CD4-positive, alpha-beta T cell treated with Interleukin-17A for 1 hour (primary cell): ENCODE measurements at regions not wholly inside any gene's neighbourhood (a gene's known extent, or its start where the extent isn't known, plus 50 kb on each side); places are given as distances from the start of the nearest gene placed in this dataset.

Experiments used
- DNase-seq: peaks from one replicate; pipeline ENCODE4 v3.0.0-alpha.2; 2020

DNA sequence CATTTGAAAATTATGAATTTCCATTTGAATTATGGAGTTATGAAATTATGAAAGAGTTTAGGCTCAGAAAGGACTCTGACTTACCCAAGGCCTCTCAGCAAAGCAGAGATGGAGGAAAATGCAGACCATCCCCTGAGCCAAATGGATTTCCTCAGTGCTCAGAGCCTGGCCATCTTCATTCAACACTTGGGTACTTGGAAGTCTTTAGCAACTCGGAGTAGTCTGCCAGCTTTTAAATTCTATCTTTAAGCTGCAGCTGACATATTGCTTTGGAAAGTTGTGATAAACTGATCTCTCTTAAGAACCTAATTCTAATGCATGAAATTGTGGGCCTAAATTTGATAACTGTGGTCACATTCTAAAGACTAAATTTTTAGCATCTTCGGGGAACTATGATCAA lies 315.4 kb downstream of the SAMD5 start:
- no peak for DNase-seq

DNA sequence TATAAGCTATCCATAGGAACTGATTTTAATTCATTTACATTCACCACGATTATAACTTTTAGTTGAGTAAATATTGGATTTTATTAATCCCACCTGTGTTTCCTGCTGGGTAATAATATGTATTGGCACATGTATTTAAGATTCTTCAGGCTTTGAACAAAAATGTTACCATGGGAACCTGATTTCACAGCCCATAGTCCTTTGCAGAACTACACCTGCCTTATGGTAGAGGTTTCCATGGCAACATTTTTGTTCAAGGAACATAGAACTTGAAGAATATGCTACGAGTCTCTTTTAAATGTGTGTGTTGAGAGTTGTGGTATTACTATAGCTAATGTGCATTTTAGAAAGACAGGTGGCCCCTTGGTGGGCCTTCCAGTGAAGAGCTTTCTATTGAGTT lies 317.4 kb downstream of the SAMD5 start:
- DNase-seq = no peak

DNA sequence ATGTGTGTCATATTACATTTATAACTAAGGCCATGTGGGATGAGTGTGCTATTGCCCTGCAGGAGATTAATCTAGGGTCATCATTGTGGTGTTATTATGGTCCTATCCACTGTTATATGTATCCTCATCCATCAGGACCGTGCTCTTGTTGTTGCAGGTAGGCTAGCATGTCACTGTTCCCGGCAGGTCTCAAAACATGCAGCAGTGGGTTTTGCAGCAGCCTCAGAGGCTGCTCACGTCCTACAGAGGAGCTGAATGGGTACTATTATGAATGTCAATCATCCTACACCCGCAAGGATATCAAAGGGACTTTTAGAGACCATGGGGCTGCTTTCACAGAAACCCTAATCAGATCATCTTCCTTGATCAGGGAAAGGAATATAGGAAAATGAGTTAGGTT lies 318.2 kb downstream of the SAMD5 start:
- no peak for DNase-seq

DNA sequence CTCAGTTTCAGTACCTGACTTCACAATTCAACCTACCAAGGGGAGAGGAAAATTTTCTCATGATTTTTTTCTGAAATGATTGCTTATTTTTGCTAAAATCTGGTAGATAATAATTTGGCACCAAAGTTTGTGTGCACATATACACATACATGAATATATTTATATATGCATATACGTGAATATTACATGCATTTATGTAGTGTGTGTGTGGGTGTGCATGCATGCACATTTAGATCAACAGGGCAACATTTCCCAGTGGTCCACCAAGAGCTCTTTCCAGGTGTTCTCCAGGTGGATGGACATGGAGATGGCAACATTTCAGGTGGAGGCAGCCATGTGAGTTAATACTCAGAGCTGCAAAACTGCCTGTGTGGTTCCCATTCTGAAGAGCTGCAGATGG lies 320.9 kb downstream of the SAMD5 start:
- no peak for DNase-seq

DNA sequence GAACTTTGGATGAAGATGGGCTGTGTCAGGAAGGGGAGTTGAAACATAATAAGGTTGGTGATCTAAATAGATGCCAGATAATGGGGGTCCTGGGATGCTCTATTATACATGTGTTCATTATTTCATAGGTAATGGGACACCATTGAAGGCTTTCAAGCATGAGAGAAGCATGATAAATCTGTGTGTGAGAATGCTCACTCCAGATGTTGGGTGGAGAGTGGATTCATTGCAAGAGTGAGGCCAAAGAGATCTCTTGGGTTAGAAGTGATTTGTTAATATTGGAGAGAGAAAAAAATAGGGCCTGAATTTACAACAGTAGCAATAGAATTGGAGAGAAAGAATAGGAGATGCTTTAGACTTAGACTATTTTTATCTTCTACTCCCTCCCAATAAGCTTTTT lies 321.3 kb downstream of the SAMD5 start:
- DNase-seq = no peak

DNA sequence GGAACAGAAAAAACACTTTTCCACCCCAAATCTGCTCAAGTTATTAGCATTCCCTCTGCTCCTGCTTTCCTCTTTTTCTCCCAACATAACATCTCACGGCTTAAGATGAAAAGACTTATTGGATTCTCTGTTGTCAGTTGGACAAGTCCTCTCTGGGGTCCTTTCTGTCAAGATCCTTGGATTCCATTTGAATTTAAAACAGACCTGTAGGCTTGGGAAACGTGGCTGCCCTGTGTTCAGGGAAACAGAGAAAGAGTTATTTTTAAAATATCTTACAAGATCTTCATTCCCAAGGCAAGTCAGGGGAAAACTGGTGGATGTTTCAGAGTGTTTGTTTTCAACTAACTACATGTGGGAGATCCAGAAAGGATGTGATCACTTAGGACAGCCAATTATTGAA lies 322.9 kb downstream of the SAMD5 start:
- DNase-seq = no peak

DNA sequence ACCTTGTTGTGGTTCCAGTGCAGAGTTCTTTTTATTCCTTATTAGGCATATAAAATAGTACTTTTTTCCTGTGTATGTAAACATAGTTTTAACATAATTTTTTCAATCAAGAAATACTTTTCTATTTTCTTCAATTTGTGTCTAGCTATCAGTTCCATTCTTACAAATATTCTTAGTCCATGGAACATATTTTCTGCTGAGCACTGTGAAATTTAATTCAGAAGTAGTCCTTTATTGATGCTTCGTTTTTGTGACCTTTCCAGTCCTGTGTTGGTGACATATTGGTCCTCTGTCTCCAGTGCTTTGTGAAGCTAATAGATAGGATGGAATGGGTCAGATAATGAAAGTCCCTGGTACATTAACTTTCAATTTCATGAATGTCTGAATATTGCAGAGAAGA lies 325.1 kb downstream of the SAMD5 start:
- DNase-seq = no peak

DNA sequence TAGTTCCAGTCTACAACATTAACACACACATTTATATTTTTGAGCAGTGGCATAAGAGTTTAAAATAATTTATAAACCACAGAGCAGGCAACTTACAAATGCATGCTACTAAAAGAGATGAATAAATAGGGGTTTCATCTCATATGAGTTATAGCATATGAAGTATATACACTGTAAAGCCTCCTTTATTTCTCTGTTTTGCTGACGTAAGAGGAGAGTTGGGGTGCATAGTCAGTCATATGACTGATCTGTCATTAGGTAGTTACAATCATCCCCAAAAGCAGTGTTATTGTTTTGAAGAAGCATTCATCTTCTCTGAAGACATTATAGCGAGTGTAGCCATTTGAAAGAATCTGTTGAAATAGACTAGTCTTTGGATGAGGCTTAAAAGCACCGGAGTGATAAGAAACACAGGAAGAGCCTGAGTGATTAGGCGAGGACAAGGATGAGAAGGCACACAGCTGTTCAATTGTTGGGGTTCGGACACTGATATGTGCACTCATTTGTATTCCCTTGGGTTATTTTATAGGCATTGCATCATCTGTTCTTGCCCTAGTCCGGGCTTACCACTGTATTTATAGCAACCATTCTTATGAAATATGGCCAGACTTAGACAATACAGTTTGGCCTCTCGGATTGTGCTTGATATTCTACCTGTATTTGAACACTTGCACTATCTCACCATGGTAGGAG lies 325.7 kb downstream of the SAMD5 start:
- no peak for DNase-seq

DNA sequence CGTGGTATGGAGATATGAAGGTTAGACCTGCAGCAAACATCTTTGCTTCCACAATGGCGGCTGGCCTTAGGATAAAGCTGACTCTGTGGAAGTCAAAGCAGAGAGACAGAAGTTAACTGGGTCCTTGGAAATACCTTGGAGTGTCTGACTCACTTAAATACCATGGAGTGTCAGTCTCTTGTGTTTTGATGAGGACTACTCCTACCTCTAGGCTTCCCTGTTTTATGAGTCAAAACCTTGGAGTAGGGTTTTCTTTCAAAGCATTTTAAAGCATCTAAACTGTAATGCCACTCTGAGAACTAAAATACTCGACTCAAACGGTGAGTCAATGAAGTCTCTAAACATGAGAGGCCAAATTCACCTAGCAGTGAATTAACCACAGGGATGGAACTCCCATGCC lies 329.1 kb downstream of the SAMD5 start:
- no peak for DNase-seq

DNA sequence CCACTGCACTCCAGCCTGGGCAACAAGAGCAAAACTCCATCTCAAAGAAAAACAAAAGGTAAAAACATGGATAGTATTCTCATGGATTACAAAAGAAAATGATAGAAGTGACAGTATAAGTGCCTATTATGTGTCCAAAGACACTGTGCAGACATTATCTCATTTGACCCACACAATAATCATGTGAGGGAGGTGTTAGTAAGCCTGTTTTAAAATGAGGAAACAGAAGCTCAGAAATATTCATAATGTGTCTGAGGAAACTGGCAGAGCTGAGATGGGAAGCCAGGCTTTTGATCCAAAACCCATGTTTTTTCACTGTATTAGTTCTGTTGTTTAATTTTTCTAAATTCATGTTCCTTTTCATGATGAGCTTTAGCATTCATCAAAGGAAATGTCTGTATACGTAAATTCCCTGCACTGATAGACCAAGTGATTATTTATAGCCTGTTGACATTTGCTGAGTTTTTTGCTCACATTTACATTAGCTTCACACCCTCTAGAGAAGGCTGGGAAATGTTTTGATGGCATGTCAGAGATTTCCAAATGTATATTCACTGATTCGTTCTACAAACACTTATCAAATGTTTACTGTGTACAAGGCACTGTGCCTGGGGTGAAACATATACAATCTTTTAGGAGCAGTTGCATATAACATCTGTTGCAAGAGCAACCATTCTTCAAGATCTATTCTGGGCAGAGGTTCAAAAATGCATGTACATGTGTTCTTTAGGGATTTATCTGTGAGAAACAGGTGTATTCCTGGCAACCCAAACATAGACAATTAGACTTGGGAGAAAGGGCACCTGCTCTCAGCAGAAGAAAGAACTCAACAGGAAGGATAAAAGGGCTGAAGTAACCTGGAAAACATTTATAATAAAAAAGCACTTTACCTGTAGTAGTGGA lies 331.5 kb downstream of the SAMD5 start:
- DNase-seq = no peak

DNA sequence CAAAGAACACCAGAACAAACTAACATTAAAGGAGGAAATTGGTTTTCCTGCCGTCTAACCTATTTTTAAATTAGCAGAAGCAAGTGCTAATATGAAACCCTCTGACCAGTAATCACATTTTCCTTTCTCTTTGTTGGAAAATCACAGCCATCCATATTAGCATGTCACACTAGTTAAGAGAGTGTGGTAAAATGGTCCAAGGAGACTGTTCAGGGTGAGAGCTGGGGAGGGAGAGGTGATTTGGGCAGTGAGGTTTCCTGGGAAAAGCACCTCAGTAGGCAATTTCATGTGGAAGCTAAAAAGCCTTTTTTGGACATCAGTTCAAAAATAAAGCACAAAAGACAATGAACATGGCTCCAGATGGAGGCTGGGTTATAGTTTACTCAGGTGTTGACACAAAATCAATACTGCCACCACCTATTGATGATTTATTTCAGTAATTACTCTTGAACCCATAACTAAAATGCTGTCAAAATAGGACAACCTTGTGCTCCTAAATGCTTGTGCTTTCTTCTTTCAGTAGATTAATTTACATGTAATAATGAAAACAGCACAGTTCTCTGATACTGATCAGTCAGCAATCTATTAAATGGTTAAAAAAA lies 333.2 kb downstream of the SAMD5 start:
- DNase-seq = no peak

DNA sequence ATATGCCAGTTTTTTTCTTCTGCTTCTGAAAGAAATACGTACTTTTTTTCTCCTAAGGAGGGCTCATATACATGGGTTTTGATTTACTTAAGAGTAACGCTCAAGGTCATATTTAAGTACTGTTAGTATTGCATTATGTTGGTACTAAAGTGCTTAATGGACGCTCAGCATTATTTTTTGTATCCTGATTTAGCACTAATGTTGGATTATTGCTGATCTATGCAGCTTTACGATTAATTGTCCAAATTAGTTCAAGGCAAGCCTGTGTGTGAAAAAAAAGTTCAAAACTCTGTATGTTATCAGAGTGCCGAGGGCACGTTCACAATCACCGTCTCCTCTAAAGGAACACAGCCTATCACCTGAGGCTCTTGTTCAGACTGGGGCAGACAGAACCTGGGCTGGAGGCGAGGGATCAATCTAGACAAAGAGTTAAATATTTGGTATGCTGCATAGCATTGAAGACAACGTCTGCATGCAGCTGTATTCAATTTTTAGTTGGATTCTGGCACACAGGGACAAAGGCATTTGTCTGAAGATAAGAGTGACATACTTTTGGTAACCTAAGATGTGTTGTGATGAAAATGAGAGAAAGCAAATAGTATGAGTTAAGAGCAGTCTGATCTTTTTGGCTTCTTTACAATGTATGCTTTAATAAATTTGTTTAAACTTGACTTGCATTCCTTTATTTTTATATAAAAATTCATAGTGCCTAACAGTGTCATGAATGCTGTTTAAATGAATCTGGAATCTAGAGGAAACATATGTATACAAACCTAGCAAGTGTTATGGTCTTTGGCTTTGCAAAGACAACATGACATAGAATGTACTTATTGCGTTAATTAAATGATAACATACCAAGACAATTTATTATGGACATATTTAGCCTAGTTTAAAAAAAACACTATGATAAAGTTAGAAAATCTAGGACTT lies 341.2 kb downstream of the SAMD5 start:
- DNase-seq = no peak

DNA sequence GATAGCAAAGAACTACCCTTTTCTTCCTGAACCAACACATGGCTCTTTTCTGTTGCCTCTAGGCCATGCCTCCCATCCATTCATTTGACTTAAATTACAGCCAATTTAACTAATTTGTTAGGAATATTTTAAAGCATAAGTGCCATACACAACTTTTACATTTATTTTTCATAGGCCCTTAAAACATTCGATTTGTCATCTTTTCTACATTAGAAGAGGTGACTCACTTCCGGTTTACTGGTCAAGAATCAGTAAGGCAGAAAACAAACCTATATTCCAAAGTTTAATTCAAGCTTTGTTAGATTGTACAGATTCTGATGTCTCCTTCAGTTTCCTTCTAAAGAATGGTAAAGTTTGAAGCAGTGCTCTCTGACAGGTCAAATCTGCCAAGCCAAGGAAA lies 344.3 kb downstream of the SAMD5 start:
- DNase-seq = no peak

DNA sequence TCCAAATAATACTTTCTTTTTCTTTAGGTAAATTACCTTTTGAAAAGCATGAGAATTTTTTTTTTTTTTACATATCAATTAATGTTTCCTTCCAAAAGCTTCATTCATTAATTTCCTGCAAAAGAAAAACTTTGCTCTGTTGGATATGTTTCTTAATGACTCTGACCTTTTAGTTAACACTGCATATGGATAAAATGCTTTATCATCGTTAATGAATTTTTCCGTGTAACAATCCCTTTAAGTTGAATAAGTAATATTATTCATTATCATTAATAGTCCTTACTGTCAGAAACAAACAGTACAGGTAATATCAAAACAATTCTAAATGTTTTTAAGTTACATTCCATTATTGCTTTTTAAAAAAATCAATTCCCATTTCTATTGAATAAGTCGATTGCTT lies 345.1 kb downstream of the SAMD5 start:
- DNase-seq = no peak

DNA sequence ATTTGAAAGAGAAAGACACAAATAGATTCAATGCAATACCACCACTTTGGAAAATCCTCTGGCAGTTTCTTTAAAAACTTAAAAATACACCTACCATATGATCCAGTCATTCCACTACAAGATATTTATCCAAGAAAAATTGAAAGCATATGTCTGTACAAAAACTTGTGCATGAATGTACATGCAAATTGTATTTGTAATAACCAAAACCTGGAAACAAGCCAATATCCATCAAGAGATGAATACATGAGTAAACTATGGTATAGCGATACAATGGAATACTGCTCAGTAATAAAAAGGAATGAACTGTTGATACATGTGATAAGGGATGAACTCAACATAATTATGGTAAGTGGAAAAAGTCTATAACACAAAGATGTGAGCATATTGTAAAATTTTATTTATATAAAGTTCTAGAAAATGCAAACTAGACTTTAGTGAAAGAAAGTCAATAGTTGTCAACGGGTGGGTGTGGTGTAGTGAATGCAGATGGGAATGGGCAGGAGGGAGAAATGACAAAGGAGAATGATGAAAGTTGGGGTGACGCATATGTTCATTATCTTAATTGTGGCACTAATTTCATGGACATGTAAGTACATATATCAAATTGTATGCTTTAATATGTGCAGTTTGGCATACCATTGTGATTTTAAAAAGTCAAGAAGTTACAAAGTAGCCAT lies 347.5 kb downstream of the SAMD5 start:
- no peak for DNase-seq

DNA sequence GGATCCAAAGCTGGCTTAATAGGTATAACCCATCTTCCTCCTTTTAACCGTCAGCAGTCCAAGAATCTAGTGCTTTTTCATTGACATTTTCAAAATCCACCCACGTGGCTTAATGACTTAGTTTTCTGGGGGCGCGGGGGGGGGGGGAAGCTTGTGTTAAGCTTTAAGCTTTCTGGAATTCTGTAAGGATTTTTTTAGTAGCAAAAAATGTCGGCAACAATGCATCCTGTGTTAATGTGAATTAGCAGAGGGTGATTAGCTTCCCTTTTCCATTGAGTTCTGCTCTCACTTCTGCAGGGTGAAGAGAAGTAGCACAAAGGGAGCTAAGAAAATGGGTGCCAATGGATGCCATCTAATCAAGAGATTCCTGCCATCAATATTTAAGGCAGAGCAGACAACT lies 348.2 kb downstream of the SAMD5 start:
- DNase-seq = no peak

DNA sequence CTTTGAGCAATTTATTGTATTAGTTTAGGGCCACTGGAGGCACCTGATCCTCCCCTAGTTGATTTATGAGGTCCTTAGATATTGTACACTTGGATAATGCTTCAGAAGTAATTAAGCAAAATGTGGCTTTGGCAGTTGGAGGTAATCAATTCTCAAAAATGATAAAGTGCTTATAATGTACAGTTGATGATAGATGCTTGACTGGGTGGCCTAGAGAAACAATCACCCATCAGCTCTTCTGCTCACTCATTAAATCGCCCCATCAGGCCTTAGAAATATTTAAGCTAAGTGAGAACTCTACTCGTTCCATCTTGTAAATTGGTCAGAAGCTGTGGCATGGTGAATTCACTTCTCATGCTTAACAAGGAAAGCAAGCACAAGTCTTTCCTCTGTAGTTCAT lies 349.9 kb downstream of the SAMD5 start:
- DNase-seq = no peak

DNA sequence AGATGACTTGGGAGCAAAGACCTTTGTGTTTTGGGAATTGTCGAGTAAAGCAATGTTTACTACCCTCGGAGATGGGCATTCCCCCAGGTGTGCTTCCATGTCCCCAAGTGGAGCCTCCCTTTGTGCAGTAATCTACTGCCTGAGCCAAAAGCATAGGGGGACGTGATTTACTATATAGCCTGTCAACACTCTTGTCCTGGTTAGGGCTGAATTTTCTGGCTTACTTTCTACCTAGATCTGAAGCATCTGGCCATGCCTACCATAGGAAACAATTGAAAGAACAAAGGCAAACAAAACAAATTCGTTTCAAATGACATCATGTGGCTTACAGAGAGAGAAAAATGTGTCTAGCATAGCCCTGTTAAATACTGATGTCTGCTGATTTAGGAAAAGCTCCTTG lies 350.6 kb downstream of the SAMD5 start:
- no peak for DNase-seq

DNA sequence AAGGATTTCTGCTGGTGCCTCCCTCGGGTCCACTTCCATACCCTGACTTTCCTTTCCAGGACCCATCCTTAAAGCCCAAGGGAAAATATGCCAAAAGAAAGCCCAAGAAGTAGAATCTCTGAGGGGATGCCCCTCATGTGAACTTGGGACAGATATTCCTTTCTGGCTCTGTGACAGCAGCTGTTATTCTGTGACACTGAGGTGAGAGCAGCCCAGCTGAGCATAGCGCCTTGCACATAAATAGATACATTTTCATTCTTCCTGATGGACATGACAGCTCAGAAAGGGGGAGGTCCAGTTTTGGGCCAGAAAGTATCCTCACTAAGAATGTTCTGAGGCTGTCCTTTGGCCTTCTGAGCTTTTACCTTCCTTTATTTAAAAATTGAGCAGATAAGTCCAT lies 353.2 kb downstream of the SAMD5 start:
- no peak for DNase-seq

DNA sequence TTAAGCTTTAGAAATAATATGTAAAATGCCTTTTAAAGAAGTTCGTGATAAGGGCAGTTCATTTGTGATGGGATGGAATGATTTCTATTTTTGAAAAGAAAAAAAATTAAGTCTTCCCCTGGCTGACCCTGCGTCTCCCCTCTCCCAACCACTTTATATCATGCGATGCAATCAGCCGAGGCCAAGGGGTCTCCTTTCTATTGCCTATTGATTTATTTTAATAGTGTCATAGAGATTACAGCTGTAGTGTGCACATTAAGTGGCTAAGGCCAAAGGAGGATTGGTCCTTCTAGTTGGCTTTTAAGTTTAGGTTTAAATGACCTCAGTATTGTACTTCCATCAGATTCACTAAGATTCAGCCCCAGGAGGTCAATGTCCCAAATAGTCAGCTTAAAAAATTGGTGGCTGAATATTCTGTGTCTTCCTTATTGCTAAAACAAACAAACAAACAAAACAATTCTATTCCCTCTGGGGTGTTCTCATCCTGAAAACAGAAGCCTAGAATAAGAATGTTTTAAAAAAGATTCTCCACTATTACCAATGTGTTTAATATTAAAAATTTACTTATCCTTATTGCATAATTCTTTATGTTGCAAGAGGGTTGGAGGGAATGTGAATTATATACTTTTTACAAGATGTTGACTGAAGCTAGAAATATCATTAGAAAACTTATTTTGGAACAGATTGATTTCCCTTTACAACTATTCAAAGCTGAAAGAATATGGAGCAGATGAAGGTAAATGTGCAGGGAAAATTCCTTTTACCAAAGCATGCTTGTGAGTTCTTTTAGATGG lies 359.1 kb downstream of the SAMD5 start:
- DNase-seq = no peak

DNA sequence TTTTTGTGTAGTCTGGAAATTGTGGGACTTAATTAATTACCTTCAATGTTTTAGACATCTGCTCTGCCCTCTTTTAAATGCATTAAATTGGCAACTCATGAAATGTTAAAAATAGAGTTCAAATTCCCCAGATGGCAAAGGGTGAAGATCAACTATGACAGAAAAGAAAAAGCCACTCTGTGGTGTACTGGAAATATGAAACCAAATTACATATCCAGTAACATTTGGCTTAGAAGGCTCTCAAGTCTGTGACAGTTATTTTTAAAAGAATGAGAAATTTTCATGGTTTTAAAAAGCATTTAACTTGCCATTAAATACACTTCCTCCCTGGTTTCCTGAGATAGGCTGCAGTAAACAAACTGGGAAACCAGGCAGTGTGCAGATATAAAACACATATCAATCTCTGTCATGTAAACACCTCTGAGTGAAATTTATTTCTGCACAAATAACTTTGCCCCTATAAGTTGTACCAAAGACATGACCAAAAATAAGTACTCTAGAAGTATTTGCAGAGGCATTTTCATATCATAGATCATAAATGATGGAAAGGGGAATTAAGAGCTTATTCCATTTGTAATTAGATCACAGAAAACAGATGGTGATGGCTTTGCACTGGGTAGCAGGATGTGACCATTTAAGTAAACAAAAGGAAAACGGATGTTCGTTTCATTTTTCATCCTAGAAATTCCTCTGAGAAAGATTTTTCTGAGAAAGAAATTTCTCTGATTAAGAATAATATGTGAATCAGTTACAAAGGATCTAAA lies 360.1 kb downstream of the SAMD5 start:
- DNase-seq = no peak
